Body of pancreas (tissue), 4 donors: ENCODE measurements at regions not wholly inside any gene's neighbourhood (a gene's known extent, or its start where the extent isn't known, plus 50 kb on each side); places are given as distances from the start of the nearest gene placed in this dataset.

Source experiments
- POLR2A ChIP-seq, 3 donors: fragments of 450-650 bp; IDR thresholded peaks; one replicate each; pipeline ENCODE4 v1.6.1; 2016; ENCODE audit warnings: antibody characterized with exemption in 3 of 3, mild to moderate bottlenecking in 2 of 3
- TF ChIP-seq, protein P1 (sequence below), 7 experiments: fragments of 450-650 bp in 4 of 7; fragments of 200-600 bp in 3 of 7; sonication (generic) in 3 of 7; IDR thresholded peaks; one replicate each; pipeline ENCODE4 v1.5.1; 2016 to 2019; ENCODE audit warnings: antibody characterized with exemption in 7 of 7

DNA sequence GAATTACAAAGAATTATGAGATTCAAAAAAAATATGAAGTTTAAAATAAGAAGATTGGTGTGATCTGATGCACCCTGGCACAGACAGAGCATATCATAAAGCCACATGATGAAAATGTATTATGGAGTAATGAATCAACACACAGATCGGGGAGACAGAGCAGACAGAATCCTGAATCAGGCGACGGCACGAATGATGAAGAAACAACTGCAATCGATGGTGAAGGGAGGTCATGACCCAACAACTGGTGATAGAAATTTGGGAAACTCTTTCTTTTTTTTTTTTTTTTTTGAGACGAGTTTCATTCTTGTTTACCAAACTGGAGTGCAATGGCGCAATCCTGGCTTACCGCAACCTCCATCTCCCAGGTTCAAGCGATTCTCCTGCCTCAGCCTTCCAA, 1054.0 kb downstream of the TYW1 start:
- TF ChIP-seq, protein P1, sequence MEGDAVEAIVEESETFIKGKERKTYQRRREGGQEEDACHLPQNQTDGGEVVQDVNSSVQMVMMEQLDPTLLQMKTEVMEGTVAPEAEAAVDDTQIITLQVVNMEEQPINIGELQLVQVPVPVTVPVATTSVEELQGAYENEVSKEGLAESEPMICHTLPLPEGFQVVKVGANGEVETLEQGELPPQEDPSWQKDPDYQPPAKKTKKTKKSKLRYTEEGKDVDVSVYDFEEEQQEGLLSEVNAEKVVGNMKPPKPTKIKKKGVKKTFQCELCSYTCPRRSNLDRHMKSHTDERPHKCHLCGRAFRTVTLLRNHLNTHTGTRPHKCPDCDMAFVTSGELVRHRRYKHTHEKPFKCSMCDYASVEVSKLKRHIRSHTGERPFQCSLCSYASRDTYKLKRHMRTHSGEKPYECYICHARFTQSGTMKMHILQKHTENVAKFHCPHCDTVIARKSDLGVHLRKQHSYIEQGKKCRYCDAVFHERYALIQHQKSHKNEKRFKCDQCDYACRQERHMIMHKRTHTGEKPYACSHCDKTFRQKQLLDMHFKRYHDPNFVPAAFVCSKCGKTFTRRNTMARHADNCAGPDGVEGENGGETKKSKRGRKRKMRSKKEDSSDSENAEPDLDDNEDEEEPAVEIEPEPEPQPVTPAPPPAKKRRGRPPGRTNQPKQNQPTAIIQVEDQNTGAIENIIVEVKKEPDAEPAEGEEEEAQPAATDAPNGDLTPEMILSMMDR (IDR thresholded peaks at IDR 0.05) = no peak
- TF ChIP-seq POLR2A (IDR thresholded peaks at IDR 0.05) = no peak
